COLO668 (cell line): ENCODE measurements at regions not wholly inside any gene's neighbourhood (a gene's known extent, or its start where the extent isn't known, plus 50 kb on each side); places are given as distances from the start of the nearest gene placed in this dataset.
"Not testable (repeated sequence)": the region's sequence is repeated elsewhere in the genome, so short reads cannot be mapped to it uniquely, and the experiment has no call there.

Source experiments
- DNase-seq: peaks from one replicate; lab custom pipeline; 2025; ENCODE audit not compliant: unreplicated experiment; lab: John Stamatoyannopoulos, UW

DNA sequence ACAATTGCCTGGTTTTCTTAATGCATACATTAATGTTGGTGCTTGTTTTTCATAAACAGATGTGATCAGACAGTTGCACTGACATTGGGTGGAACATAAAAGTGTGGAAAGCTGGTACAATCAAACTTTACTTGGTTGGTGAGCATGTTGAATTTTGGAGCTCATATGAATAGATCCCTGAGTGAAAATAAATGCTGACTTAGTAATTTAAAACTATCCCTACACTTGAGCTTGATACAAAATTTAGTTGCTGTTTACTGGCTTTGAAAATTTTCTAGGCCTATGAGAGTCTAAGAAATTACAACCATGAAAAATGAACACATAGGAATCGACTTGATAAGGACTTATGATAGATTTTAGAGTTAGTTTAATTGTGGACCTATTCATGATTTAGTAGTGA is 551.8 kb upstream of the PABPC4L start:
- DNase-seq = no peak

DNA sequence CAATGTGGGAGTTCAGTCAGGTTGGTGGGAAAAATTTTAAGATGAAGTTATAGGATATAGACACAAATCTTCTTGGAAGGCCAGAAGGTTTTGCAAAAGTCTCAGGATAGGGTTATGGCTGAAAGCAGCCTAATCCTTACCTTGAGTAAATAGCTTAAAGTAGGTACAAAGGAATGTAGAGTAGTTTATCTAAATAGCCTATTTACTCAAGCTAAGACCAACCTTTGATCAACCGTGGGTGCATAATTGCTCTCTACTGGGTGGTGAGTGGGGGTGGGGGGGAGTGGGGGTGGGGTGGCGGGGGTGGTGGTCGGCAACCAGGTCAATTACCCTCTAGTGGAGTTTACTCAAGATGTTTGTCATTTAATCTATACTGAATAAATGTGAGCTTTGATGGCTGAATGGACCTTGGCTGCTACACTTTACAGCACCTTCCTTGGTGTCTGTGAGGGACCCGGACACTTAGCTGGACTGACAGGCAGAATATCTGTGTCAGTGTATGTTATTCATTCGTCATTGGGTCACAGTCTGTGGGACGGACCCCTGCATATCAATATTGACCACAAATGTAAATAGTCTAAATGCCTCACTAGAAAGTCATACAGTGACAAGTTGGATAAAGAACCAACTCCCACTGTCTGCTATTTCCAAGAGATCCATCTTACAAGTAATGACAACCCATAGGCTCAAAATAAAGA is 545.7 kb upstream of the PABPC4L start:
- no peak for DNase-seq

DNA sequence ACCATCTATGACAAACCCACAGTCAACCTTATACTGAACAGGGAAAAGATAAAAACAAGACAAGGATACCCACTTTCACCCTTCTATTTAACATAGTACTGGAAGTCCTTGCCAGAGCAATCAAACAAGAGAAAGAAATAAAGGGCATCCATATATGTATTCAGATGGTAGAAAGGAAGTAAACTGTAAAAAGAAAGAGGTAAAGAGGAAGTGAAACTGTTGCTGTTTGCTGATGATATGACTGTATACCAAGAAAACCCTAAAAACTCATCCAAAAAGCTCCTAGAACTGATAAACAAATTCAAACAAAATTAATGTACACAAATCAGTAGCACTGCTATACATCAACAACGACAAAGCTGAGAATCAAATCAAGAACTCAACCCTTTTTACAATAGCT is 538.7 kb upstream of the PABPC4L start:
- DNase-seq = no peak

DNA sequence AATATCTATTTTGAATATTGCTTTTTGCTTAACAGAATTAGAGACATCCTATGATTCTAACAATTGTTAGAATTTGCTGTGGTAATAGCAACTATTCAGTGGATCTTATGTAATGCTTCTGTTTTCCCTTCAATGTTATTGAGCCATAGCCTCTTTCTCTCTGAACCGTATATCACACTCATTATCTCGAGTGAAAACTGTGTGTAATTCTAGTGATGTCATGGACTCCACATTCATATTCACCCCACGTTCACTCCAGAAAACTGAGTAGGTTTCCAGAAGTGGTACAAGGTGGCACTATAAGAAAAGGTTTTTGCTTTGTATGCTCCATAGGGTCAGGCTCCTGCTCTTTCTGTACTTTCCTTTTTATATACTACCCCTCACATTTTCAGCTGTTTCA is 534.3 kb upstream of the PABPC4L start:
- DNase-seq = no peak

DNA sequence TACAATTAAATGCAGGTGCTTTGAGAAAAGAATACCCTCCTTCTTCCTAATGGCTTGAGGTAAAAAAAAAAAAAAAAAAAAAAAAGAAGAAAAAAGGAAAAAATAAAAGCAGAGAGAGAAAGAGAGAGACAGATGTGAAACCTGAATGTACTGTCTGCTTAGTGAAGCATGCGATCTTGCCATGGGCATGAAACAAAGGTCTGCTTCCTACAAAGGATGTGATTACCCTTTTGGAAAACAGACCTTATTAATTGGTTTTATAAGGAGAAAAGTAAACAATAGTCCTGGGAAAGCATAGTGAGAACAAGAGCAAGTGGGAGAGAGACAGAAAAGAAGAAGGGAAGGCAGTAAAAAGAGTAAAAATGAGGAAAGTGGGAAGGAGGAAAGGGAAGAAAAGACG is 526.1 kb upstream of the PABPC4L start:
- no peak for DNase-seq

DNA sequence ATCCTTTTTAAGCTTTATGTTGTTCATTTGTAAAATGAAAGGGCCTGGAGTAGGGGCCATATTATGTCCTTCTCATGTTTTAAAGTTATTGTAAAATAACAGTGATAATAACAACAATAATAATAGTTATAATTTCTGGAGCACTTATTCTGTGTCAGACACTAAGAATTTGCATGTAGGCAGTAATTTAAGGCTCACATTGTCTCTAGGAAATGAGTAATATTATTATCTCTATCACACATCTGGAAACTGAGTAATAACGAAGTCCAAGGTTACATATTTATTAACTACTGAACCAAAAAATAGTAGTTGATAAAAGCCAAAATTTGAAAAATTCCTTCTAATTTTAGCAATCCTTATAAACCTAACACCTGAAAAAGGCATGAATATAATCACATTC is 520.7 kb upstream of the PABPC4L start:
- no peak for DNase-seq

DNA sequence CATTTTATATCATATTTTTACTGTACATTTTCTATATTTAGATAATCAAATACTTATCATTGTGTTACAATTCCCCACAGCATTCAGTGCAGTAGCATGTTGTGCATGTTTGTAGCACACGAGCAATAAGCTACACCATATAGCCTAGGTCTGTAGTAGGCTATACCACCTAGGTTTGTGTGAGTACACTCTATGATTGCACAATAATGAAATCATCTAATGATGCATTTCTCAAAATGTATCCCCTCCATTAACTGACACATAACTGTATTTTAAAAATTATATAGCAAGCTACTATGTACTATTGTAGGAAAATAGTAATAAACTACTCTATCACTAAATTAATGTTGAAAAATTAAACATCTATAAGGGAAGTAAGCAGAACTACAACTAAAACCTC is 518.4 kb upstream of the PABPC4L start:
- DNase-seq = no peak

DNA sequence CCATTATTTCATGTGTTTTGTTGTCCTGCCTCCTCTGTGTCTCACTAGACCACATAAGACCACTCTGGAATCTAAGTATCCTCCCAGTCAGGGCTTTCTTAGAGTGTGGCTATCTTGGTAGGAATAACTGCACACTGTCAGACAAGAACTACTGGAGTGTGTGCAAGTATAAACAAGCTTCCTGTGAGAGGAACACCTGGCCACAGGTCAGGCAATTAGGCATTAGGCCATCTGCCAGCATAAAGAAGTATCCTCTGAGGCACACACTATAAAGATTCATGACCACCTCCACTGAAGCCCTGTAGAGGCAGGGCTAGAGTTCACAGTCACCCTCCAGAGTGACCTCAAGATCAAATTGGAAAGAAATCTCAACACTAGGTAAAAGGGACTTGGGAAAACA is 507.0 kb upstream of the PABPC4L start:
- no peak for DNase-seq

DNA sequence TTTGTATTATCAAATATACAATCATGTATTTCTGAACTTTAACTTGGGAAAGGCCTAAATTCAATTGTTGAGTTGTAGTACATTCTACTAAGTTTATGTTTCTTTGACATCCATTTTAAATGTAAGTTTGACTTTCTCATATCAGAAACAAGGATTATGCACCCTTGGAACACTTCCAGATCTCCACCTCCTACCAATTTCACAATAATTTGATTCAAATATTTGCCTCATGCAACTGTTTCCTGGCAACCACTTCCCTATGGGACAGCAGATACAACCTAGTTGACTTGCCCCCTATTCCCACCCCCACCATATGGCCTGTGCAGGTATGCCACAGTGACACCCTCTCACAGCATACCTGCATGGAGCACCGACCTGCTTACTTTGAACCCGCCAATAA is 506.4 kb upstream of the PABPC4L start:
- no peak for DNase-seq

DNA sequence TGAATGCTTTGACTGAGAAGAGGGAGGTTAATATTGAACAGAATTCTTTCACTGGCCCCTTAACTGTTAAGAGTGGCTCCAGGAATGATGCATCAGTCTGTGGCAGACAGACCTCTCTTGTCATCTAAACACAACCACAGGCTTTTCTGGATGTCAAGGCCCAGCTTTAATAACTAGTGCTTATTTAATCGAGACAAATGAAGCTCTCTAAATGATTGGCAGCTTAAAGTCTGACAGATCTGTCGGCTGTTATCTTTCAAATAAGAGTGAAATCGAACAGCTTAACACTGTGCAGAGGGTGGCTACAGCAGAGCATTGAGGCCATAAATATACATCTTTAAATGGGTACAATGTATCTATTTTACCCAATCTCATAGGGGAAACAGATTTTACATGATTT is 500.8 kb upstream of the PABPC4L start:
- DNase-seq = no peak

DNA sequence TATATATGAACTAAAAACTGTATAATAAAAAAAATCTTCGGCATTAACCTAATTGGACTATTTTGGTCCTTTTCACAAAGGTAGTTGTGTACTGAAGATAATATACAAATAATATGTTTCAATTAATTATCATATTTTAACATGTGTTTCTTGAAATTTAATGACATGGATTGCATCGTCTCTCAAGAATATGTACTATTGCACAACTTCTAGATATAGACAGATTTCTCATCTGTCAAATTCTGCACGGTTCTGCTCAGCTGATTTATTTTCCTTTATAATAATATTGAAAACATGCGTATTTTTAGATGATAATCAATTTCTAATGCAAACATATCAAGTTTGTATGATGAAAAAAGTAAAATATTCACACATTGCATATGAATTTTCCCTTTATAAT is 498.7 kb upstream of the PABPC4L start:
- DNase-seq = no peak

DNA sequence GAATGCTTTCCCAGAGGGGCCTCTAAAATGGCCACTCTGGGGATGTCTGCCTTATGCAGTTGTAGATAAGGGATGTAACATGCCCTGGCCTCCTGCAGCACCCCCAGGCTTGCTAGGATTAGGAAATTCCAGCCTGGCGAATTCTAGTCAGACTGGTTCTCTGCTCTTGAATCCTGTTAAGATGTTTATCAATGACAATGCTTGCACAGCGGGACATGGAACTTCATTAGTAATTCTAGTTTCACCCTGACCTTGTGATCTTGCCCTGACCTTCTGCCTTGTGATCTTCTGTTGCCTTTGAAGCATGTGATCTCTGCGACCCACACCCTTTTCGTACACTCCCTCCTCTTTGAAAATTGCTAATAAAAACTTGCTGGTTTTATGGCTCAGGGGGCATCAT is 497.2 kb upstream of the PABPC4L start:
- DNase-seq = not testable (repeated sequence)

DNA sequence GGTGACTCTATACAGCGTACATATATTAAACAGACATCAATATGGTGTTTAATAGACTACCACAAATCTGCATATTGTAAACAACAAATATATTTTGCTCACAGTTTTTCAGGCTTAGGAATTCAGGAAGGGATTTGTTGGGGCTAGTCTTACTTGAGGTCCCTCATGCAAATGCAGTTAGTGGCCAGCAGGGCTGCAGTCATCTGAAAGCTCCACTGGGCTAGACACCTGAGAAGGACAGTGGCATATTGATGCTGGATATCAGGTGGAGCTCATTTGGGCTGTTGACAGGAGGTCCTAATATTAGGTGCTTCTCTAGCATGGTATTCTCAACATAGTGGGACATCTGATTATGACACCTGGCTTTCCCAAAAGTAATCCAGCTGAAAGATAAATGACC is 493.8 kb upstream of the PABPC4L start:
- no peak for DNase-seq

DNA sequence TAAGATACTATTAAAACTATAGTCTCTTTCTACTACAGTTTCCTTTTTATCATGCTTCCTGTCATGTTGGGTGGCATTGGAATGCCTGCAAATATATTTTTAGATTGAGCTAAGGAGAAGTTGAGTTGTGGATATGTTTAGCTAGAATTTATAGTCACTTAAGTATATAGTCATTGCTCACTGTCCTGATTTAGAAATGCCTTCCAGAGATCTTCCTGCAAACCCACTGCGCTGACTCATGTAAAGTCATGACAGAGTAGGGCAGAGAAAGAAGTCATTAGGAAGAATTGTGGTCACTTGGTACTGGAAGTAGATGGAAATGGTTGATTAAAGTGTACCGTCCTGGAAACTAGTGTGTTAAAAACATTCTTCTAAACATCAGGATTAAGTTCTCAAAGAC is 490.3 kb upstream of the PABPC4L start:
- DNase-seq = no peak

DNA sequence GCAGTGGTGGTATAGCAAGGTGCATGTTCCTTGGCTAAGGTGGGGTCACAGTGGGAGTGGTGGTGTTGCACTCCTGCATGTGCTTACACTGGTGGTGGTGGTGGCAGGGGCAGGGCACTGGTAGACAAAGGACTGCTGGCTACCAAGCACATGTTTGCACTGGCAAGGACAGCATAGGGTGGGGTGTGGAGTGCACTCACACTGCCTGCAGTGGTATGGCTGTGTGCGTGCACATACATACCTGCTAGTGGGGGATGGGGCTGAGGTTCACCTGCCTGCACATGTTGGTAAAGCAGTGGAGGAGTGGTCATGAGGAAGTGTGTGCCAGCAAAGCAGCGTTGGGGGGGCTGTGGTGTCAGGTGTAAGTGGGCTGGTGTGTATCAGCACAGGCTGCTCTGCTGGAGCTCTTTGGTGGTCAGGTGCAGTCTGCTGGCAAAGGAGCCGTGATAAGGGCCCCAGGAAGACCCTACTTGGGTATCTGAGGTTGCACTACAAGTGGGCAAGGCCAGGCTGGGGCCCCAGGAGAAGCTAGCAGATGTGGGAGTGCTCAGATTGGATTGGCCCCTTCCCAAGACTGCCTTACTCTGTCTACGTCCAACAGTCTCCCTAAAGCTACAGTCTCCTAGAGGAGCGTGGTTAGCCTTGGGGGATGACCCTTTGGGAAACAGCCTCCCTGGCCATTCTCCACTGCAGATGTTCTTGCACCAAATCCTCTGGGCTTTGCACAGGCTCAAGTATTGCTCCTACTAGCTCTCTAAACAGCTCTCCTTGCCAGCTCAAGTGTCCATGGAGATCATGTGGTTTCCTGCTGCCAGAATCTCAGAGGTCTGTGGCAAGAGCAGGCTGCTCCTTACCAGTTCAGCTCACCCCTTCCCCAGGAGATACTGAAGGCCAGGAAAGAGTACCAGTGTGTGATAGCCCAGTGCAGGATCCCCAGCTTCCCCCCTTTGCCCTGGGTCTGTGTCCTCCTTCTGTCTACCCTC is 486.3 kb upstream of the PABPC4L start:
- no peak for DNase-seq

DNA sequence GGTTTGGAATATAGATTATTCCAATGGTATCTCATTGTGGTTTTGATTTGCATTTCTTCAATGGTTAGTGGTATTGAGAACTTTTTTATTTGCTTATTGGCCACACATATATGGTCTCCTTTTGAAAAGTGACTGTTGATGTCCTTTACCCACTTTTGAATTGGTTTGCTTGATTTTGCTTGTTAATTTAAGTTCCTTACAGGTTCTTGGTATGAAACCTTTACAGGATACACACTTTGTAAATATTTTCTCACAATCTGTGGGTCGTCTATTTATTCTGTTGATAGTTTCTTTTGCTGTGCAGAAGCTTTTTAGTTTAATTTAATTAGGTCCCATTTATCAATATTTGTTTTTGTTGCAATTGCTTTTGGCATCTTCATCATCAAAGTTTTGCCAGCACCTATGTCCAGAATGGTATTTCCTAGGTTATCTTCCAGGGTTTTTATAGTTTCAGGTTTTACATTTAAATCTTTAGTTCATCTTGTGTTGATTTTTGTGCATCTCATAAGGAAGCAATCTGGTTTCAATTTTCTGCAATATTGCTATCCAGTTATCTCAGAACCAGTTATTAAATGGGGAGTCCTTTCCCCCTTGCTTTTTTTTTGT is 475.7 kb upstream of the PABPC4L start:
- no peak for DNase-seq

DNA sequence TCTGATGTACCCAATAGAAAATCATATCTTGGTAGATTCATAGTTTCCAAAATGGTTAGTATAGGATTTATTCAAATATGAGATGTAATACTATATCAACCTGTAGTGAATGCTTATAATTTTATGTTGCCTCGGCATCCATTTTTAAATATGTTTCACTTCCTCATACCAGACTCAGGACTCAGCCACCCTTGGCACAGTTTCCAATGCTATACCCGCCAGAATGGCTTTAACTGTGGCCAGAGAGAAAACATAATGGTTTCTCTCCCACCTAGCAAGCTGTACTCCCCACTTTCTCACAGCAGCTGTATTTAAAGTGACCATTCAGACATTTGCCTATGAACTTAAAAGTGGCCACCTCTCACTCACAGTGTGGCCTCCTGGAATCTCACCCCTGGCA is 466.6 kb upstream of the PABPC4L start:
- DNase-seq = no peak

DNA sequence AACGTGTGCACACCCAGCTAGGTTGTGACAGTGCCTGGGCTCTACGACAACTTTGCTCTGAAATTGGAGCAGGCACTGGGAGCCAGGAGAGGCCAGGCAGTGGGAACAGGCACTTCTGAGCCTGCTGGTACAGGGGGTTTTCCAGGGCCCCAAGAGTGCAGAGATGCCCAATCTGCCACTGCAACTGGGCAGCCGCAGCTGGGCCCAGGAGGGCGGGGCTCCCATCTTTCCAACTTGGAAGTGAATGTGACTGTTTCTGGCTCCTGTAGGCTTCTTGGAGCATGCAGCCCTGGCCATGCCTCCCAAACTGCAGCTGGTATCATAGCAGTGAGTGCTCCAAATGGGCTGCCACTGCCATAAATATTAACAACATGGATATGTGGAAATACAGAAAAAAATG is 465.1 kb upstream of the PABPC4L start:
- DNase-seq = no peak

DNA sequence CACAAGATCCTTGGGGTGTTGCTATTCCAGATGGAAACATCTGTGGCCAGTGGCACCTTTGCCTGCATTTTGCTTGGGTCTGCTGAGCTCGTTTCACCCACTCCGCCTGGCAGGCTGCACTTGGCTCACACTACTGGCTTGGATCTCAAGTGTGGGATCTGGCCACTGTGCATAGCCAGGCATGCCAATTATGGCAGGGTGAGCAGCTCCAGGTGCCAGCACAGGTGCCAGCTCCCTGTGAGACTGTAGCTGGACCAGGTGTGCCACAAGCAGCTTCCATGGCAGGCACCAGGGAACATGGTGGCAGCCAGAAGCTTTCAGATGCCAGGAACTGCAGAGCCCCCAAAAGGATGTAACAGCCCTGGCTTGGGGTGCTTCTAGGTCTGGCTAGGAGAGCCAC is 463.8 kb upstream of the PABPC4L start:
- no peak for DNase-seq

DNA sequence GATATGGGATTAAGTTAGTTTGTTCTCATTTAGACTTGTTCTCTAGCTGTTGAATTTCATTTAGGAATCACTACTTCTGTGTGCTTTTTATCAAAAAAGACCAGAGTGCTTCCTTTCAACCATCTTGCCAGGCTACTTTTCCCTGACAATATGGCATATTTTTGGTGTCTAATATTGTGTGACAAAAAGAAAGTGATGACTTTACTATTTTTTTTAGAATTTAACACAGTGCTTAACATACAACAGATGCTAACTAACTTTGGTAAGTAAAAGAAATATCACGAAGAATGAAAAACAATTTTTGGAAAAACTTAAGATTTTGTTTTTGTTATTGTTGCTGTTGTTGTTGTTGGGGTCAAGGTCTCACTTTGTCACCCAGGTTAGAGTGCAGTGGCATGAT is 462.2 kb upstream of the PABPC4L start:
- no peak for DNase-seq

DNA sequence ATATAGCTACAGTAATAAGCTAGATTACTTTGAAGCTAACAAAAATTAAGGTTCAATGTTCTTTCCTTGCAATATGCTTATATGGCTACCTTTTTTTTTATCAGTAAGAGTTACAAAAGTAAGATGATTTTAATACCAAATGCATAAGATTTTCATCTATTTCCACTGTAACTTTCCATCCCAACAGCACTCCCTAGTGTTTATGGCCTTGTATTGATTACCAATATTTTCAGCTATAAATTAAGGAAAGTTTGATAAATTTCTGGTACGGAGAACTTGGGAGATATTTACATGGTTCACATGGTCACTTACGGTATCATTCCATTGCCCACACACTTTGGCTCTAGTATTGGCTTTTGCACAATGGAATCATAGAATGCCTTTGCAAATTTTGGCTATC is 448.9 kb upstream of the PABPC4L start:
- no peak for DNase-seq

DNA sequence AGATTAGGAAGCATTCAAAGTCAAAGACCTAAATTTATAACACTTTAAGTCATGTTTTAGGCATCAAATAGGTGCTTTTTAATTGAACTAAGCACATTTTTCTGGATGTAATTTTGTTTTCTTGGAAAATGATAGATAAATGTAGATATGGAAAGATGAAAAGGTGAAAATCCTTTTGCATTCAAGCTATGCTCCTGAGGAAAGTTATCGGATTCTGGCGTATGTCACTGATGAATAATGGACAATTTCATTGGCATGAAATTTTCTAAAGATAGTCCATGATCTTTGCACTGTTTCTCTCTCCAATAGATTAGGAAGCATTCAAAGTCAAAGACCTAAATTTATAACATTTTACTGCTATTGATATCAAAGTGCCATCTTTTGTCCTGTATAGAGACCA is 444.2 kb upstream of the PABPC4L start:
- no peak for DNase-seq
